Stomach (tissue), 4 donors: ENCODE measurements at regions not wholly inside any gene's neighbourhood (a gene's known extent, or its start where the extent isn't known, plus 50 kb on each side); places are given as distances from the start of the nearest gene placed in this dataset.

Source experiments
- EP300 ChIP-seq: sonication (generic); formaldehyde crosslinking; IDR thresholded peaks from one replicate; pipeline ENCODE4 v1.6.1; 2017; ENCODE audit warnings: antibody characterized with exemption
- POLR2A ChIP-seq, 4 donors: fragments of 450-650 bp; IDR thresholded peaks; one replicate each; pipeline ENCODE4 v1.6.1; 2016; ENCODE audit warnings: antibody characterized with exemption in 4 of 4, control low read depth in 2 of 4, mild to moderate bottlenecking in 1 of 4, moderate library complexity in 1 of 4
- POLR2AphosphoS5 ChIP-seq, 3 donors: sonication (generic); formaldehyde crosslinking; IDR thresholded peaks; one replicate each; pipeline ENCODE4 v1.6.1; 2016; ENCODE audit warnings: antibody characterized with exemption in 3 of 3
- TF ChIP-seq, protein P1 (sequence below), 7 experiments: fragments of 450-650 bp in 4 of 7; fragments of 200-600 bp in 3 of 7; sonication (generic) in 3 of 7; IDR thresholded peaks; one replicate each; pipeline ENCODE4 v1.5.1; 2016 to 2019; ENCODE audit warnings: antibody characterized with exemption in 7 of 7, control low read depth in 2 of 7, mild to moderate bottlenecking in 1 of 7

DNA sequence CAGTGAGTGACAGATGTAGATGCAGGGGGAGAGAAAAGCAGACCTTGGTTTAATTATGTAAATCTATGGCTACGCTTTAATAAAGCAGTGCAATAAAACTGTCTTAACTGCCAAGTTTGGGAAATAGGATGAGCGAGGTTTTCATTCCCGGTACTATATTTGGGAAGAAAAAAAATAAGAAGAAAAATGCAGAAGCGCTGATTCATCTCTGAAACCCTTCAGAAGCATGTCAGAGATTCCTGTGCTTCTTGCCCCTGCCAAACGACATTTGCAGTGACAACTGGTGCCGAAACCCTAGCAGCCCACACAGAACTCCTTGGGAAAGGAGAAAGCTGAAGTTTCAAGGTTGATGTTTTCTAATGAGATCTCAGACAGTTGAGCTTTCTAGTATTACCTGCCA lies 380.7 kb downstream of the REEP3 start:
- TF ChIP-seq, protein P1, sequence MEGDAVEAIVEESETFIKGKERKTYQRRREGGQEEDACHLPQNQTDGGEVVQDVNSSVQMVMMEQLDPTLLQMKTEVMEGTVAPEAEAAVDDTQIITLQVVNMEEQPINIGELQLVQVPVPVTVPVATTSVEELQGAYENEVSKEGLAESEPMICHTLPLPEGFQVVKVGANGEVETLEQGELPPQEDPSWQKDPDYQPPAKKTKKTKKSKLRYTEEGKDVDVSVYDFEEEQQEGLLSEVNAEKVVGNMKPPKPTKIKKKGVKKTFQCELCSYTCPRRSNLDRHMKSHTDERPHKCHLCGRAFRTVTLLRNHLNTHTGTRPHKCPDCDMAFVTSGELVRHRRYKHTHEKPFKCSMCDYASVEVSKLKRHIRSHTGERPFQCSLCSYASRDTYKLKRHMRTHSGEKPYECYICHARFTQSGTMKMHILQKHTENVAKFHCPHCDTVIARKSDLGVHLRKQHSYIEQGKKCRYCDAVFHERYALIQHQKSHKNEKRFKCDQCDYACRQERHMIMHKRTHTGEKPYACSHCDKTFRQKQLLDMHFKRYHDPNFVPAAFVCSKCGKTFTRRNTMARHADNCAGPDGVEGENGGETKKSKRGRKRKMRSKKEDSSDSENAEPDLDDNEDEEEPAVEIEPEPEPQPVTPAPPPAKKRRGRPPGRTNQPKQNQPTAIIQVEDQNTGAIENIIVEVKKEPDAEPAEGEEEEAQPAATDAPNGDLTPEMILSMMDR (IDR thresholded peaks at IDR 0.05): no peak
- no peak for TF ChIP-seq EP300
- TF ChIP-seq POLR2AphosphoS5 (IDR thresholded peaks at IDR 0.05): no peak
- no peak for TF ChIP-seq POLR2A (IDR thresholded peaks at IDR 0.05)
